Osteoblast (primary cell): ENCODE measurements at regions not wholly inside any gene's neighbourhood (a gene's known extent, or its start where the extent isn't known, plus 50 kb on each side); places are given as distances from the start of the nearest gene placed in this dataset.

Experiments used
- DNase-seq: peaks from one replicate; pipeline ENCODE4 v3.0.0; 2011; ENCODE audit warnings: low spot score, mixed read lengths; ENCODE audit not compliant: insufficient read length; ENCODE audit errors: missing footprints
- H2AFZ ChIP-seq: 2 replicates; pipeline ENCODE4 v1.6.0; 2011; ENCODE audit warnings: mild to moderate bottlenecking, low read length
- H3K27ac ChIP-seq: 2 replicates; pipeline ENCODE4 v1.5.1; 2011; ENCODE audit warnings: mild to moderate bottlenecking, low read depth, low read length, moderate library complexity
- H3K27me3 ChIP-seq: 2 replicates; pipeline ENCODE4 v1.6.0; 2012; ENCODE audit warnings: mild to moderate bottlenecking, control low read depth, inconsistent platforms, low read length, moderate library complexity; ENCODE audit not compliant: insufficient read depth
- H3K36me3 ChIP-seq: 2 replicates; pipeline ENCODE4 v1.5.1; 2011; ENCODE audit warnings: mild to moderate bottlenecking, low read length, control low read depth, moderate library complexity; ENCODE audit not compliant: insufficient read depth
- H3K4me1 ChIP-seq: 2 replicates; pipeline ENCODE4 v1.5.1; 2011; ENCODE audit warnings: mild to moderate bottlenecking, low read length, control low read depth, moderate library complexity; ENCODE audit not compliant: insufficient read depth
- H3K4me2 ChIP-seq: 2 replicates; pipeline ENCODE4 v1.6.0; 2011; ENCODE audit warnings: mild to moderate bottlenecking, low read length; ENCODE audit not compliant: insufficient read depth
- H3K4me3 ChIP-seq: fragments of 200-600 bp; sonication (generic); 3 replicates; pipeline ENCODE4 v1.5.1; 2012; ENCODE audit warnings: mild to moderate bottlenecking, low read length, inconsistent platforms; ENCODE audit not compliant: insufficient read depth
- H3K79me2 ChIP-seq: 2 replicates; pipeline ENCODE4 v1.6.0; 2012; ENCODE audit warnings: mild to moderate bottlenecking, low read length, control low read depth, inconsistent platforms; ENCODE audit not compliant: insufficient read depth
- H3K9me3 ChIP-seq: 2 replicates; pipeline ENCODE4 v1.5.1; 2011; ENCODE audit warnings: low read depth, low read length, control low read depth
- H4K20me1 ChIP-seq: 2 replicates; pipeline ENCODE4 v1.6.0; 2012; ENCODE audit warnings: mild to moderate bottlenecking, low read length, control low read depth; ENCODE audit not compliant: insufficient read depth
- CTCF ChIP-seq: IDR thresholded peaks from 2 replicates; pipeline ENCODE4 v1.5.1; 2011; ENCODE audit warnings: mild to moderate bottlenecking, low read depth, low read length, moderate library complexity; ENCODE audit errors: extremely low read depth

GRCh38 chr11:115759622-115760460 lies 255.6 kb upstream of the CADM1 start:
- Histone ChIP-seq H2AFZ (peak overlapping the region; percentile 51), H3K36me3 (no peaks in the 10 kb centered on the region)
- peak; percentile 54 for DNase-seq

DNA sequence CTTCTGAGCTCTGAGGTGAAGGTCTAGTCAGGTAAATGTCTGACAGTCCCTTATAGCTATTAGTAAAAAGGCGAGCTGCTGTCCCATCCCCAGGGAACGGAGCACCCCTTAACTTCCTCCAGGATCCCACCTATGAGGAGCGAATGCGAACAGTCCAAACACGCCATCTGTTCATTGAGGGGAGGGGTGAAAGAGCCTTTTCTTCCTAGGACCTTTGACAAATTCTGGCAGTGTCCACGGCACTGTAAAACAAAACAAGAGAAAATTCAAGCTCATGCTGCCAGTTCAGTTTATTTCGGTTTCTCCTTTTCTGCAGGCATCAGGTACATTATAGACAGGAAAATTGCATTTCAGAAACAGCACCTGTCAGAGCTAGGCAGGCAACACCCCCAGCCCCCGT lies 253.8 kb upstream of the CADM1 start:
- no peak for TF ChIP-seq CTCF

More at GRCh38 chr11:115759622-115760460, 255.6 kb upstream of the CADM1 start:
- no peak overlapping the region for H3K27ac ChIP-seq
- peak overlapping the region; percentile 39 for H3K4me2 ChIP-seq
- H4K20me1 ChIP-seq: no peaks in the 10 kb centered on the region
- H3K9me3 ChIP-seq: no peaks in the 10 kb centered on the region
- TF ChIP-seq CTCF: no peak
- no peaks in the 10 kb centered on the region for H3K79me2 ChIP-seq
- no peaks in the 10 kb centered on the region for H3K4me1 ChIP-seq
- H3K27me3 ChIP-seq: peaks cover 4% of the 10 kb centered on the region
- H3K4me3 ChIP-seq: peak overlapping the region; percentile 60

GRCh38 chr11:115751243-115752015 lies 247.2 kb upstream of the CADM1 start:
- no peak for DNase-seq

More for the DNA sequence above, 253.8 kb upstream of the CADM1 start:
- Histone ChIP-seq H3K27ac (no peak overlapping the region), H3K4me2 (no peak overlapping the region), H4K20me1 (no peaks in the 10 kb centered on the region), H3K79me2 (no peaks in the 10 kb centered on the region), H3K36me3 (no peaks in the 10 kb centered on the region), H3K4me3 (no peak overlapping the region), H3K4me1 (no peaks in the 10 kb centered on the region), H2AFZ (no peak overlapping the region), H3K9me3 (no peaks in the 10 kb centered on the region), H3K27me3 (peaks cover 4% of the 10 kb centered on the region)
- no peak for DNase-seq

More at GRCh38 chr11:115751243-115752015, 247.2 kb upstream of the CADM1 start:
- no peaks in the 10 kb centered on the region for H3K4me1 ChIP-seq
- H3K79me2 ChIP-seq: no peaks in the 10 kb centered on the region
- H3K36me3 ChIP-seq: no peaks in the 10 kb centered on the region
- no peak overlapping the region for H3K4me3 ChIP-seq
- H2AFZ ChIP-seq: no peak overlapping the region
- H3K4me2 ChIP-seq: no peak overlapping the region
- no peaks in the 10 kb centered on the region for H3K27me3 ChIP-seq
- no peaks in the 10 kb centered on the region for H4K20me1 ChIP-seq
- H3K9me3 ChIP-seq: no peaks in the 10 kb centered on the region
- no peak overlapping the region for H3K27ac ChIP-seq
- TF ChIP-seq CTCF: no peak
